Left lobe of liver (tissue), 2 donors: ENCODE measurements at regions not wholly inside any gene's neighbourhood (a gene's known extent, or its start where the extent isn't known, plus 50 kb on each side); places are given as distances from the start of the nearest gene placed in this dataset.
"Not testable (repeated sequence)": the region's sequence is repeated elsewhere in the genome, so short reads cannot be mapped to it uniquely, and the experiment has no call there.

ENCODE experiments used
- ATAC-seq: fragments of 200-7000 bp; cut with Tn5 transposase; one replicate; pipeline ENCODE4 v1.9.1; 2020; ENCODE audit warnings: mild to moderate bottlenecking, moderate library complexity
- DNase-seq: peaks from one replicate; pipeline ENCODE4 v3.0.0-alpha.2; 2020; ENCODE audit warnings: low spot score
- donor health status: DM: no; HTN: no; CAD: no; lungs with moderate emphysema.
- donor health status: DM: no; HTN: yes; CAD: no.

DNA sequence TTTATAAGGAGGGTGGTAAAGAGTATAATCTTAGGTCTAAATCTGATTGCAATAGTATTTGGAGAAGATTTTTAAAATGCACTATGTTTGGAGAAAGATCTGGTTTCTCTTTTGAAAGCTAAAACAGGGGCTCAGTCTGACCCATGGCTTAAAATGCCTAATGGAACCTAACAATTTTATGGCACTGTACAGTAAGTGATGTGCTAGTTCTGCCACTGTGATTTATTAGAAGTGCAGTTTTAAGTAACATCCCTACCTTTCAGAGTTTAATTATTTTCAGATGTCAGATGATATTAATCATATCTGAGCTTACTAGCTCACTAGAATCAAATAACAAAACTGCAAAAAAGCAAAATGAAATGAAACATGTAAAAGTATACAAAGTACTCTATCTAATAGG is 514.7 kb upstream of the KCND2 start:
- DNase-seq (no peak), ATAC-seq (no peak)

DNA sequence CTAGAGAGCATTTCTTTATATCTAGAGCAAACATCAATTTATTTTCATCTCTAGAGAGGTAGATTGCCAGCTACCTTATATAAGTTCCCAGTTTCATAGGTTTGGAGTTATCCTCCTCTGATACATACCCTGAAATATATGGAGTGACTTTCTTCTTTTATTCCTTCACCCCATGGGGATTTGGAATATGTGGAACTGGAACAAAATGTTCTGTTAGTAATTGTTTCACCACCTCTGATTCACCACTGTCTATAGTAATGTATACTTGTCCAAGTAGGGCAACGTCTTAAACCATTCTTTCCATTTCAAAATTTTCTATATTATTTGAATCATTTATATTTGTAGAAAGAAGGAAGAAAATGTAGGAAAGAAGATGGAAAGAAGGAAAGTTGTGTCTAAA is 511.2 kb upstream of the KCND2 start:
- no peak for ATAC-seq
- no peak for DNase-seq

DNA sequence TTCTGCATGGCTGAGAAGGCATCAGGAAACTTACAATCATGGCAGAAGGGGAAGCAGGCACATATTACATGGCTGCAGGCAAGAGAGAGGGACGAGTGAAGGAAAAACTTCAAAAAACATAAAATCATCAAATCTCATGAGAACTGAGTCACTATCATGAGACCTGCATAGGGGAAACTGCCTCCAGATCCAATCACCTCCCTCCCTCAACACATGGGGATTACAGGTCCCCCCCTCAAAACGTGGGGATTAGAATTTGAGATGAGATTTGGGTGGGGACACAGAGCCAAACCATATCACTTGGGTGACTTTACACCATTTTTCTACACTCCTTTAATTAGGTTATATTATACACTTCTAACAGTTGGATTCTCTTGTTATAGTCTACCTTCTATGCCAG is 490.7 kb upstream of the KCND2 start:
- no peak for ATAC-seq
- no peak for DNase-seq

- DNase-seq, result no peak
- no peak for ATAC-seq
Measured at GRCh38 chr7:119783799-119784198, 489.2 kb upstream of the KCND2 start.

DNA sequence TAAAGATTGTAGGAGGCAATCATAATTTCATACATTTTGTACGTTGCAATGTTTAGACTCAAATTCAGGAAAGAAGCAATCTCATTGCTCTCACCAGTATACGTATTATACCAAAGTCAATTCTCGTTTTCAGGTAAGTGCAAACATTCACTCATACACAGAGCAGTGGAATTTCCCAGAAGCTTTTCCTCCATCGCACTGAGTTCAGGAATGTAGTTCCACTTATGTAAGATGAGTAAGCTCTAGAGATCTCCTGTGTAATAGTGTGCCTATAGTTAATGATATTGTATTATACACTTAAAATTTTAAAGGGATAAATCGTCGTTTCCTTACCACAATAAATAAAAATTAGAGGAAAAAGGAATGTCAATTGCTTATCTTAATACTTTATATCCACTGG is 470.8 kb upstream of the KCND2 start:
- ATAC-seq (no peak), DNase-seq (no peak)

- no peak for ATAC-seq
- DNase-seq, result no peak
Measured at GRCh38 chr7:119825091-119825655, 447.8 kb upstream of the KCND2 start.

DNA sequence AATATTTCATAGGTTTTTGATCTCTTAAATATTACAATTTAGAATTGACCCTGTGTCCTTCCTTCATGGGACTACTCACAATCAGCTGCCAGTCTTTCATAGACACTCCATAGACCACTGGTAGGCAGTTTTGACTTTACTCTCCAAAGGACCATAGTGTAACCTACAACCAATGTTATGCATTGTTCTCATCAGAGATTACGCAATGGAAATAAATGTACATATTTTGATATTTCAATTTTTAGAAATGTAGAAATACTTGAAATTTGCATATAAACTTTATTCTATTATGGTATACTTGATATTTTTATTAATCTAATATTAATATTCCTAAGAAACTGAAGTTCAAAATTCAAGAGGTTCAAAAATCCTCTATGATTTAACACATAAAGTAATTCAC is 446.4 kb upstream of the KCND2 start:
- ATAC-seq (no peak), DNase-seq (no peak)

DNA sequence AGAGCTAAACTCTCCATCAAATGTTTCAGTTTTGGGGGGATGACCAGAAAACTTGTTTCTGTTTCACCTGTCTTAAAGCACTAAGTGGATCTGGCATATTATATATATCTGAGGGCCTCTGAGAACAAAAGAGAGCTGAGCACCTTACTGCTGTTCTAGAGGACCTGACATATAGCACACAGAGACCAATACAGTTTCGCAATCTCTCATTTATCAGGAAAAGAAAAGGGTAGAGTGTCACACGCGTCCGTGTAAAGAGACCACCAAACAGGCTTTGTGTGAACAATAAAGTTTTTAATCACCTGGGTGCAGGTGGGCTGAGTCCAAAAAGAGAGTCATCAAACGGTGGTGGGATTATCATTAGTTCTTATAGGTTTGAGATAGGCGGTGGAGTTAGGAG is 434.5 kb upstream of the KCND2 start:
- ATAC-seq (no peak), DNase-seq (no peak)

GRCh38 chr7:119842337-119842736 is 430.6 kb upstream of the KCND2 start:
- no peak for ATAC-seq

DNA sequence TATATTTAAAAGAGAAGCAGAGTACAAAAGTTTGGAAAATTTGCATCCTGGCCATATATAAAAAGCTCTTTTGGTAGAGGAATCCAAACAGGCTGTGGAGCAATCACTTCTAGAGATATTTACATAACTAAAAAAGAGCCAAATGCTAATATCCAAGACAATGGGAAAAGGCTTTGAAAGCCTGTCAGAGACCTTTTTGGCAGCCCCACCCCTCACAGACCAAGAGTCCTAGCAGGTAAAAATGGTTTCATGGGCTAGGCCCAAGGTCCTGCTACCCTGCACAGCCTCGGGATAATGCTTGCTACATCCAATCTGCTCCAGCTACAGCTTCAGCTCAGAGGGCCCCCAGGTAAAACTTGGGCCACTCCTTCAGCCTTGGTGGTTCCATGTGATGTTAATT is 430.2 kb upstream of the KCND2 start:
- ATAC-seq, result no peak
- DNase-seq, result no peak

More at GRCh38 chr7:119842337-119842736, 430.6 kb upstream of the KCND2 start:
- DNase-seq, result no peak

- ATAC-seq (no peak), DNase-seq (no peak)
Measured at GRCh38 chr7:119861385-119861784, 411.6 kb upstream of the KCND2 start.

- ATAC-seq (no peak), DNase-seq (no peak)
Measured at GRCh38 chr7:119868387-119868786, 404.6 kb upstream of the KCND2 start.

- no peak for DNase-seq
- ATAC-seq, result no peak
Measured at GRCh38 chr7:119879835-119880234, 393.1 kb upstream of the KCND2 start.

GRCh38 chr7:119886007-119886406 is 387.0 kb upstream of the KCND2 start:
- no peak for ATAC-seq
- no peak for DNase-seq

DNA sequence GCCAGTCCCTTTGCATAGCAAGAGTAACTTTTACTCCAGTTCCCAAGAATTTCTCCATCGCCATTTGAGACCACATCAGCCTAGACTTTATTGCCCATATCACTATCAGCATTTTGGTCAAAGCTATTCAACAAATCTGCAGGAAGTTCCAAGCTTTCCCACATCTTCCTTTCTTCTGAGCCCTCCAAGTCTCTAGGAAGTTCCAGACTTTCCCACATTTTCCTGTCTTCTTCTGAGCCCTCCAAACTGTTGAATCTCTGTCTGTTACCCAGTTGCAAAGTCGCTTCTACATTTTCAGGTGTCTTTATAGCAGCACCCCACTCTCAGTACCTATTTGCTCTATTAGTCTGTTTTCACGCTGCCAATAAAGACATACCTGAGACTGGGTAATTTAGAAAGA is 386.4 kb upstream of the KCND2 start:
- not testable (repeated sequence) for ATAC-seq, DNase-seq

- no peak for ATAC-seq
- no peak for DNase-seq
Measured at GRCh38 chr7:119888251-119888650, 384.7 kb upstream of the KCND2 start.

GRCh38 chr7:119890631-119891030 is 382.3 kb upstream of the KCND2 start:
- no peak for ATAC-seq

GRCh38 chr7:119895320-119895719 is 377.7 kb upstream of the KCND2 start:
- DNase-seq (no peak), ATAC-seq (no peak)

More at GRCh38 chr7:119890631-119891030, 382.3 kb upstream of the KCND2 start:
- DNase-seq, result no peak

GRCh38 chr7:119896386-119896785 is 376.6 kb upstream of the KCND2 start:
- ATAC-seq, result no peak
- DNase-seq, result no peak

DNA sequence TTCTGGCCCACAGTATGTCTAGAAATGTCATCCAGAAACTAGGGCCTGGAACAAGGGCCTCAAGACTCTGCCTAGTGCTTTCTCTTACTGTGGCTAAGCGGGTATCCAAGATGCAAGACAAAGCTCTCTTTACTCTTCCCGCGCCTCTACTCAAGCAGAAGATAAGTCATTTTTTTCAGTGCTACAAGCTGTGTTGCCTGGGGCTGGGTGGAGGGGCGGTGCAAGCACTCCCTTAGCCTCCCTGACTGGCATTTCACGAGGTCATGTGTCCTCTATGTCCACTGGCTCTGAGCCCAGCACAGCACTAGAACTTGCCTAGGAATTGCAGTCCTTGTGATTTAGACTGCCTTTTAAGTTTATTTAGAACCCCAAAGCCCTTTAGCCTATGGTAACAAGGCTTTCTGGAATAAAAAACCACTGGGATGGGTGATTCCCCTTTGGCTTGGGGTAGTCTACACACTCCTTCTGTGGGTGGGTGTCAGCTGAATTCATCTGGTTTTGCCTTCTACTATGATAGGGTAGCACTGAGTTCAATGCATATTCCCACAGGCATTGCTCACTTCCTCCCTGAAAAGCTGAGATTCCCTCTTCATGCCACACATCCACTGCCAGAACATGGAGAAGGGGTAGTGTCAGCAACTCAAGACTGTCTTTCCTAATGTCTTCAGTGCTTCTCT is 371.8 kb upstream of the KCND2 start:
- no peak for ATAC-seq
- DNase-seq, result no peak

DNA sequence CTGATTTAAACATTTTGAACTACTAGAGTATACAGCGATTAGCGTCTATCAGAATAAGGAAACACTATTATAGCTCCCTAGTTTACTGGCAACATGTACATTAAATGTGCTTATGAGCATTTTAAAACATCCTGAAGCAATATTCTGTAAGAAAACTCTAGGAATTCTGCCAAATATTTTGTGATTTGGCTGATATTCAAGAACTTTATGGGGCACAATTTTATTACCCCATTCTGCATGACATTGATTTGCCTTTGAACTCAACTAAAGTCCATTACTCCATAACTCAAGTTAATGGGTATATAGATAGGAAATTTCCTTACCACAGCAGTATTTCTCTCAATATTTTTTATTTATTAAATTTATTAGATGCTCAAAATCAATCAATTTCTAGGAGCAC is 369.9 kb upstream of the KCND2 start:
- DNase-seq, result no peak
- ATAC-seq, result no peak

DNA sequence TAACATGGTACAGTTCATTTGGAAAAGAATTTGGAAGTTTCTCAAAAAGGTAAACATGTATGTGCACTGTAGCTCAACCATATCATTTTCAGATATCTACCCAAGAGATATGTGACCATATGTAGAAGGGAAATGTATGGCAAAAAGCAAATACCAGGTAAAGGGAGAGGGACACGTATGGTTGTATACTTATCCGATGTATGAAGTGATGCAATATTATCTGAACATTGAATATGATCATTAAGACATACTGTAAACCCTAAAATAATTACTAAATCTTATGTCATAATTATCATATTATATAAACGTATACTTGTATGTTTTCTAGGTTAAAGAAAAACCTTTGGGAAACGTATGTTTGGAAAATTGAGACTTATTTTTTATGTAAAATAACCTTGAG is 367.5 kb upstream of the KCND2 start:
- DNase-seq (no peak), ATAC-seq (no peak)

GRCh38 chr7:119908948-119909347 is 364.0 kb upstream of the KCND2 start:
- no peak for ATAC-seq
- no peak for DNase-seq
